Ovary (tissue), 7 donors: ENCODE measurements at regions not wholly inside any gene's neighbourhood (a gene's known extent, or its start where the extent isn't known, plus 50 kb on each side); places are given as distances from the start of the nearest gene placed in this dataset.

Source experiments
- DNase-seq, 5 donors: peaks; one replicate each; pipeline ENCODE4 v3.0.0-alpha.2; 2019 to 2020
- H3K27ac ChIP-seq, 2 donors: fragments of 200-600 bp; one replicate each; pipeline versions ENCODE4 v1.5.1 to v1.8.0; 2019 to 2022
- H3K27me3 ChIP-seq: fragments of 200-600 bp; one replicate; pipeline ENCODE4 v1.8.0; 2022
- H3K36me3 ChIP-seq: fragments of 200-600 bp; sonication (generic); one replicate; pipeline ENCODE4 v1.5.1; 2019
- H3K4me1 ChIP-seq: one replicate; pipeline ENCODE4 v1.8.1; 2013; ENCODE audit warnings: mild to moderate bottlenecking, moderate library complexity; ENCODE audit not compliant: insufficient read depth
- H3K4me3 ChIP-seq: fragments of 200-600 bp; sonication (generic); one replicate; pipeline ENCODE4 v1.5.1; 2017
- H3K9me3 ChIP-seq, 2 donors: fragments of 200-600 bp in 1 of 2; sonication (generic) in 1 of 2; one replicate each; pipeline versions ENCODE4 v1.5.1 to v1.8.1; 2013 to 2019; ENCODE audit warnings: mild to moderate bottlenecking in 1 of 2, moderate library complexity in 1 of 2
- EP300 ChIP-seq: sonication (generic); formaldehyde crosslinking; IDR thresholded peaks from one replicate; pipeline ENCODE4 v1.6.1; 2017; ENCODE audit warnings: antibody characterized with exemption
- POLR2A ChIP-seq: fragments of 450-650 bp; IDR thresholded peaks from one replicate; pipeline ENCODE4 v1.6.1; 2017; ENCODE audit warnings: antibody characterized with exemption, mild to moderate bottlenecking, moderate library complexity
- WGBS, 3 donors: extraction: QIAGEN DNeasy Blood & Tissue Kit in 1 of 3; methylation state at CpG; one replicate each; pipeline versions ENCODE4 v1.1.5 to v1.1.7; 2013 to 2017; 5-methylcytosine and 5-hydroxymethylcytosine counted together
- intact Hi-C, 4 donors: fragments of 100-400 bp; cut with DNase I; formaldehyde crosslinking; loops; one replicate each; pipeline versions ENCODE4 v1.11.0 to v1.15.1; 2022 to 2023
- TF ChIP-seq, protein P1 (sequence below), 3 donors: fragments of 450-650 bp in 2 of 3; fragments of 200-600 bp in 1 of 3; IDR thresholded peaks; one replicate each; pipeline versions ENCODE4 v1.5.1 to v1.8.0; 2016 to 2022; ENCODE audit warnings: antibody characterized with exemption in 3 of 3, mild to moderate bottlenecking in 1 of 3
- donor health status: DM: no; HTN: no; CAD: no; lungs with moderate emphysema.
- donor health status: DM: no; HTN: no; CAD: no.
- donor health status: Bipolar disorder and iron deficiency.
- donor health status: DM: no; HTN: no; CAD: no.
- donor health status: DM: yes; HTN: yes; CAD: no.

DNA sequence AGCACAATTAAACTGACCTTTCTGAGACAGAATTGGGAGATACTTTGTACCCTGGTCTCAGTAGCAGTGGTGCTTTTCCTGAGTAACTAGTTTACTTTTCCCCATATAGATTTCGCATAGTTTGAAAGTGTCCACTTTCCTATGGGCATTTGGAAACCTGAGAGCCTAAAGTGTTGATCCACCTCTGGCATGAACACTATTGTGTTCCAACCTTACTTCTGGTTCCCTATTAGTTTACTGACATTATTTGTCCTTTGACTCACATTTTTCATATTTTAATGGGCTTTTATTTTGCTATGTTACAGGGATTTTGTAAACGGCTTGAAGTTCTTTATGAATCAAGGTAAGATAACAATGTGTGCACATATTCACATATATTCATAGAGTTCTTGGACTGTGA, 103.7 kb downstream of the CBLL2 start:
- Histone ChIP-seq H3K36me3 (no peaks in the 10 kb centered on the region), H3K4me1 (no peaks in the 10 kb centered on the region), H3K9me3 (no peaks in the 10 kb centered on the region), H3K27me3 (no peaks in the 10 kb centered on the region), H3K4me3 (no peak overlapping the region), H3K27ac (no peak overlapping the region)
- no peak for DNase-seq
- intact Hi-C loops: no loop called here
- 48 to 64% (median 57%) methylated on average over 2 of the region's 2 CpGs for WGBS, 3 donors
- TF ChIP-seq POLR2A (no peak), EP300 (no peak)
- TF ChIP-seq, protein P1, sequence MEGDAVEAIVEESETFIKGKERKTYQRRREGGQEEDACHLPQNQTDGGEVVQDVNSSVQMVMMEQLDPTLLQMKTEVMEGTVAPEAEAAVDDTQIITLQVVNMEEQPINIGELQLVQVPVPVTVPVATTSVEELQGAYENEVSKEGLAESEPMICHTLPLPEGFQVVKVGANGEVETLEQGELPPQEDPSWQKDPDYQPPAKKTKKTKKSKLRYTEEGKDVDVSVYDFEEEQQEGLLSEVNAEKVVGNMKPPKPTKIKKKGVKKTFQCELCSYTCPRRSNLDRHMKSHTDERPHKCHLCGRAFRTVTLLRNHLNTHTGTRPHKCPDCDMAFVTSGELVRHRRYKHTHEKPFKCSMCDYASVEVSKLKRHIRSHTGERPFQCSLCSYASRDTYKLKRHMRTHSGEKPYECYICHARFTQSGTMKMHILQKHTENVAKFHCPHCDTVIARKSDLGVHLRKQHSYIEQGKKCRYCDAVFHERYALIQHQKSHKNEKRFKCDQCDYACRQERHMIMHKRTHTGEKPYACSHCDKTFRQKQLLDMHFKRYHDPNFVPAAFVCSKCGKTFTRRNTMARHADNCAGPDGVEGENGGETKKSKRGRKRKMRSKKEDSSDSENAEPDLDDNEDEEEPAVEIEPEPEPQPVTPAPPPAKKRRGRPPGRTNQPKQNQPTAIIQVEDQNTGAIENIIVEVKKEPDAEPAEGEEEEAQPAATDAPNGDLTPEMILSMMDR (IDR thresholded peaks at IDR 0.05): no peak

- no peaks in the 10 kb centered on the region for H3K4me1 ChIP-seq
- no peaks in the 10 kb centered on the region for H3K9me3 ChIP-seq
- H3K4me3 ChIP-seq: no peak overlapping the region
- H3K36me3 ChIP-seq: no peaks in the 10 kb centered on the region
- H3K27me3 ChIP-seq: no peaks in the 10 kb centered on the region
- TF ChIP-seq EP300: no peak
- TF ChIP-seq, protein P1 (IDR thresholded peaks at IDR 0.05): no peak
- TF ChIP-seq POLR2A: no peak
- intact Hi-C loops: no loop called here
- H3K27ac ChIP-seq: no peak overlapping the region
- 65 to 69% (median 67%) methylated on average over 4 of the region's 4 CpGs for WGBS, 3 donors
- no peak for DNase-seq
Measured at GRCh38 chrX:22378296-22378695, 105.6 kb downstream of the CBLL2 start.

- H3K36me3 ChIP-seq: no peaks in the 10 kb centered on the region
- no peaks in the 10 kb centered on the region for H3K27me3 ChIP-seq
- H3K4me1 ChIP-seq: no peaks in the 10 kb centered on the region
- no peaks in the 10 kb centered on the region for H3K9me3 ChIP-seq
- intact Hi-C loops: no loop called here
- no peak overlapping the region for H3K27ac ChIP-seq
- no peak overlapping the region for H3K4me3 ChIP-seq
- DNase-seq: no peak
- TF ChIP-seq, protein P1 (IDR thresholded peaks at IDR 0.05): no peak
- TF ChIP-seq POLR2A (no peak), EP300 (no peak)
- 67 to 69% (median 67%) methylated on average over 7 of the region's 7 CpGs for WGBS, 3 donors
Measured at GRCh38 chrX:22383988-22384387, 111.3 kb downstream of the CBLL2 start.

DNA sequence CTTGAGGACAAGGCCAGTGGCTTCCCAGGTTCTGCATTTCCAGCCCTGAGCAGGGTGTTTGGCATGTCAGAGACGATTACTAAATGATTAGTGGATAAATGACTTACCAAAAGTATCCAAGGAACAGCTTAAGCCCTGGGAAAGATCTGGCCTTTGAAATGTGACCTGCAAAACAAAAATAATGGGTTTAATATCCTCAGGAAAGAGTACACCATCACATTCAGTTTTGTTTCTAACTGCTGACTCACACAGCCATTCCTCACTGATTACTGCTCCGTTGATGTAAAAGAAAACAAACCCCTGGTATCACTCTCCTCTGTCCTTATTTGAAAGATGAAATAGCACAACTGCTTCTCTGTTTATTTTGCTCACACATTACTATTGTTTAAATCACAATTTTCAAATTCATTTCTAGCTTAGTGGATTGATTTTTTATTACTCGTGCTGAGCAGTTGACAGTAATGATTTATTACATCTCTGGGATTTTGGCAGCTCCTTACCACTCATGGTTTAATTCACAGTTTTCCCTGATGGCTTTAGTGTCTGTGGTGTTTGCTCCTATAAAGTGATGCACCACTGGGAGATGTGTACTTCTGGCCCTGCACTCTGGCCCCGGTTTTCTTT, 117.0 kb downstream of the CBLL2 start:
- 22 to 33% (median 25%) methylated on average over 4 of the region's 4 CpGs for WGBS, 3 donors
- Histone ChIP-seq H3K9me3 (no peaks in the 10 kb centered on the region), H3K4me1 (no peaks in the 10 kb centered on the region), H3K27ac (no peak overlapping the region), H3K27me3 (no peaks in the 10 kb centered on the region), H3K36me3 (no peaks in the 10 kb centered on the region), H3K4me3 (no peak overlapping the region)
- DNase-seq: no peak
- TF ChIP-seq, protein P1 (IDR thresholded peaks at IDR 0.05): no peak
- TF ChIP-seq POLR2A (no peak), EP300 (no peak)
- intact Hi-C loops: no loop called here
